BJ (cell line): ENCODE measurements at regions not wholly inside any gene's neighbourhood (a gene's known extent, or its start where the extent isn't known, plus 50 kb on each side); places are given as distances from the start of the nearest gene placed in this dataset.

ENCODE experiments used
- CTCF ChIA-PET: fragments of 350-600 bp; formaldehyde crosslinking; extraction: SDS; loops from one replicate; lab custom pipeline; 2021; ENCODE audit warnings: antibody characterized with exemption, inconsistent platforms; lab: Yijun Ruan, JAX
- POLR2A ChIA-PET: fragments of 300-600 bp; sonication (Branson Sonifier 250); formaldehyde crosslinking; extraction: SDS; loops from one replicate; lab custom pipeline; 2021; ENCODE audit warnings: antibody characterized with exemption; lab: Charles Lee
- DNase-seq: peaks from one replicate; pipeline ENCODE4 v3.0.0-alpha.2; 2011; ENCODE audit warnings: low read depth
- H3K27me3 ChIP-seq: 2 replicates; pipeline ENCODE4 v1.6.0; 2011; ENCODE audit warnings: low read length; ENCODE audit not compliant: control insufficient read depth, insufficient read depth
- H3K36me3 ChIP-seq: 2 replicates; pipeline ENCODE4 v1.5.1; 2011; ENCODE audit warnings: low read length; ENCODE audit not compliant: control insufficient read depth, insufficient read depth
- H3K4me3 ChIP-seq: 2 replicates; pipeline ENCODE4 v1.5.1; 2011; ENCODE audit warnings: low read depth, mild to moderate bottlenecking, control low read depth, low read length
- CTCF ChIP-seq: IDR thresholded peaks from 2 replicates; pipeline ENCODE4 v1.5.1; 2011; ENCODE audit warnings: low read depth, mild to moderate bottlenecking, control low read depth, inconsistent platforms, low read length, moderate library complexity; ENCODE audit not compliant: insufficient read depth

- no peak overlapping the region for H3K4me3 ChIP-seq
- ChIA-PET CTCF (interaction anchor here (0.7 to 1.3 kb wide), 9 partner anchors 10 to 276 kb away, joined by 3 to 4 read pairs (median 3); no protein-coding TSS in a partner anchor), POLR2A (no interaction called here)
- DNase-seq: no peak
- no peak for TF ChIP-seq CTCF
- no peaks in the 10 kb centered on the region for H3K27me3 ChIP-seq
- no peaks in the 10 kb centered on the region for H3K36me3 ChIP-seq
Measured at GRCh38 chr5:13994621-13995253, 50.2 kb upstream of the DNAH5 start.
